ENCODE measurements at regions not wholly inside any gene's neighbourhood (a gene's known extent, or its start where the extent isn't known, plus 50 kb on each side); places are given as distances from the start of the nearest gene placed in this dataset.

DNA sequence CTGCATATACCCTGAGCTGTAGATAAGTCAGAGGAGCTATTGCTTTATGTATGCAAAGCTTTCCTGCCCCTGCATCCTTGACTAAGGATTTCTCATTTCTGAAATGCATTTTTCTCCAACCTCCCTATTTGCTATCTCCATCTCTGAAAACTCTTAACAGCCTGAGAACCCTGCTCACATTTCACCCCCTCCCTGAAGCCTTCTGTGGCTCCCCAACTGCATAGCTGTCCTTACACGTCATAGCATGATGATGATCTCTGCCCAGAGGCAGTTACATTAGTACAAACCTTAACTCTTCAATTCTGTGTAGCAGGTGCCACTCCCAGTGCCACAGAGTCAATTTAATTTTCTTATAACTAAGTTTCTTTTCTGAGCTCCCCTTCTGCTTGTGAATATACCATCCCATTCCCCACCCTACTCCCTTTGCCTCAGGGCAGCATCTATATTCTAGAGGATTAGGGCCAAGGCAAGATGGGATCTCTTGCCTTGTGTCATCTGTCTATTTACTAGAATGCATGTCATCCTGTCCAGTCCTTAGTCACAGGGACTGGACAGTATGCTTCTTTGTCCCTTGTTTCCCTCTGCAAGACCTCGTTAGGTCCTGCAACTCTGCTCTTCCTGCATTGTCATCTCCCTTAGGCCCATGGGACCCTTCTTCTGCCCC lies 149.7 kb upstream of the SPRY4 start:
- no peak for DNase-seq
- no peaks in the 10 kb centered on the region for H3K36me3 ChIP-seq (ENCODE audit: low read depth)
- TF ChIP-seq, protein P1, sequence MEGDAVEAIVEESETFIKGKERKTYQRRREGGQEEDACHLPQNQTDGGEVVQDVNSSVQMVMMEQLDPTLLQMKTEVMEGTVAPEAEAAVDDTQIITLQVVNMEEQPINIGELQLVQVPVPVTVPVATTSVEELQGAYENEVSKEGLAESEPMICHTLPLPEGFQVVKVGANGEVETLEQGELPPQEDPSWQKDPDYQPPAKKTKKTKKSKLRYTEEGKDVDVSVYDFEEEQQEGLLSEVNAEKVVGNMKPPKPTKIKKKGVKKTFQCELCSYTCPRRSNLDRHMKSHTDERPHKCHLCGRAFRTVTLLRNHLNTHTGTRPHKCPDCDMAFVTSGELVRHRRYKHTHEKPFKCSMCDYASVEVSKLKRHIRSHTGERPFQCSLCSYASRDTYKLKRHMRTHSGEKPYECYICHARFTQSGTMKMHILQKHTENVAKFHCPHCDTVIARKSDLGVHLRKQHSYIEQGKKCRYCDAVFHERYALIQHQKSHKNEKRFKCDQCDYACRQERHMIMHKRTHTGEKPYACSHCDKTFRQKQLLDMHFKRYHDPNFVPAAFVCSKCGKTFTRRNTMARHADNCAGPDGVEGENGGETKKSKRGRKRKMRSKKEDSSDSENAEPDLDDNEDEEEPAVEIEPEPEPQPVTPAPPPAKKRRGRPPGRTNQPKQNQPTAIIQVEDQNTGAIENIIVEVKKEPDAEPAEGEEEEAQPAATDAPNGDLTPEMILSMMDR (conservative IDR thresholded peaks at IDR 0.05) = no peak
- no peak for TF ChIP-seq EZH2 (IDR thresholded peaks at IDR 0.05; ENCODE audit: low read depth)
- CTCF ChIA-PET = no interaction called here
- H3K9me2 ChIP-seq (ENCODE audit: insufficient read depth) = no peaks in the 10 kb centered on the region
- no peak overlapping the region for H2AFZ ChIP-seq
- peaks cover 9% of the 10 kb centered on the region for H3K9me3 ChIP-seq (ENCODE audit: insufficient read depth, low read depth)
- H3K4me1 ChIP-seq (replicated peaks; ENCODE audit: insufficient read depth) = peaks cover 63% of the 10 kb centered on the region
- H3K27me3 ChIP-seq (ENCODE audit: insufficient read depth, low read depth) = no peaks in the 10 kb centered on the region
- no peaks in the 10 kb centered on the region for H3K79me2 ChIP-seq (ENCODE audit: low read depth)
- H3K27ac ChIP-seq = peak overlapping the region; percentile 99
- H3K4me2 ChIP-seq = peak overlapping the region; percentile 53
- no peaks in the 10 kb centered on the region; the same call in 1 of the 2 replicates for H4K20me1 ChIP-seq (ENCODE audit: insufficient read depth)
- POLR2A ChIA-PET (ENCODE audit: unreplicated experiment) = interaction anchor here (0.6 kb wide), 1 partner anchor 111 kb away, joined by 16 read pairs; no protein-coding TSS in a partner anchor
- H3K4me3 ChIP-seq = no peak overlapping the region
- H3F3A ChIP-seq (ENCODE audit: insufficient read depth, low read depth) = peaks cover 50% of the 10 kb centered on the region
- no TSS peak for BruUV-seq (replicated peaks)
- intact Hi-C loops (cut with micrococcal nuclease; ENCODE audit: unreplicated experiment) = loop anchor here (2.0 kb wide), 1 partner anchor 32 kb away; no protein-coding TSS in a partner anchor

DNA sequence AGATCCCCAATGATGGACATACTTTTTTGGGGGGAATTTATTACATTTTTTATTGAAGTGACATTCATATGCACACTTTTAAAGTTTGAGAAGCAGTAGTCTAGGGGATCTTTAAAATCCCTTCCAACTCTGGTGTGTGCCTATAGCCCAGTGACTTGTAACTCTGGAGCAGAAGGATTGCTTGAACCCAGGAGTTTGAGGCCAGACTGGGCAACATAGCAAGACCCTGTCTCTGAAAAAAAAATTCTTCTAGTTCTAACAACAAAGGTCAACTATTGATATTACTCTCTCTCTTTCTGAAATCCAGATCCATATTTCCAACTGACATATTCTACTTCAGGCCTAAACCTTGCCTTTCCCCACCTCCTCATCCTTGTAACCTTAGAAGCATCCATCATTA lies 148.2 kb upstream of the SPRY4 start:
- TF ChIP-seq, protein P1 (conservative IDR thresholded peaks at IDR 0.05) = no peak
- TF ChIP-seq EZH2 (IDR thresholded peaks at IDR 0.05; ENCODE audit: low read depth) = no peak
- no peaks in the 10 kb centered on the region for H3K9me3 ChIP-seq (ENCODE audit: insufficient read depth, low read depth)
- no peak overlapping the region for H2AFZ ChIP-seq
- H3K4me1 ChIP-seq (replicated peaks; ENCODE audit: insufficient read depth) = peaks cover 63% of the 10 kb centered on the region
- H4K20me1 ChIP-seq (ENCODE audit: insufficient read depth) = no peaks in the 10 kb centered on the region; the same call in 1 of the 2 replicates
- peak overlapping the region; percentile 57 for H3K4me2 ChIP-seq
- H3K79me2 ChIP-seq (ENCODE audit: low read depth) = no peaks in the 10 kb centered on the region
- ChIA-PET POLR2A (ENCODE audit: unreplicated experiment) (no interaction called here), CTCF (no interaction called here)
- no peaks in the 10 kb centered on the region for H3K9me2 ChIP-seq (ENCODE audit: insufficient read depth)
- H3K36me3 ChIP-seq (ENCODE audit: low read depth) = no peaks in the 10 kb centered on the region
- H3K4me3 ChIP-seq = no peak overlapping the region
- peaks cover 50% of the 10 kb centered on the region for H3F3A ChIP-seq (ENCODE audit: insufficient read depth, low read depth)
- DNase-seq = no peak
- no TSS peak for BruUV-seq (replicated peaks)
- intact Hi-C loops (cut with micrococcal nuclease; ENCODE audit: unreplicated experiment) = no loop called here
- no peaks in the 10 kb centered on the region for H3K27me3 ChIP-seq (ENCODE audit: insufficient read depth, low read depth)
- H3K27ac ChIP-seq = peak overlapping the region; percentile 99

DNA sequence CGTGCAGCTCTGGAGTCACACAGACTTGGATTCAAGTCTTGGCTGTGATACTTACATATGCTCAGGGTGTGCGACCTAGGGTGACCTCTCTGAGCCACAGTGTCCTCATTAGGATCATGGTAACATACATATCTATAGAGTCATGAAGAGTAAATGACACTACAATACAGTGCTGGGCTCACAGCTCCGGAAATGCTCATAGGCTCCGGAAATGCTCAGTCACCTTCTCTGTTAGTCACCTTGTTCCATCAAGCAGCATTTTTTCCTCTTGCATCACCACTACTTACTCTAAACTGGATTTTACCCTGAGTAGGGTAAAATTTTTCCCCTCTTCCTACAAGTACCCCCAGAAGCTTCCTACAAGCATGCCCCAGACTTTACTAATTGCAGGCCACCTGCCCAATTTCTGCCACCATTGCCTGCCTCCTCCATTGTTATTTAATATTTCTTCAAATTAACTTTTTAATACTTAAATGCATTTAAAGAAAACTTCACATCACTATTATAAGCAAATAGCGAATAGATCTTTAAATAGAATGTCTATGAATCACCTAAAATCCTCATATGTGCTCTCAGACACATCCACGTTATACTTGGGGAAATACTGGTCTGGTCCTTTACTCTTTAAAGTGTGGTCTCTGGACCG lies 147.6 kb upstream of the SPRY4 start:
- DNase-seq = peak; percentile 57 to 97
- no peaks in the 10 kb centered on the region for H3K36me3 ChIP-seq (ENCODE audit: low read depth)
- ChIA-PET CTCF (interaction anchor here (0.7 kb wide), 1 partner anchor 169 kb away, joined by 3 read pairs; no protein-coding TSS in a partner anchor), POLR2A (ENCODE audit: unreplicated experiment) (interaction anchor here (0.5 kb wide), 2 partner anchors 55 to 105 kb away, joined by 3 read pairs; no protein-coding TSS in a partner anchor)
- BruUV-seq (replicated peaks) = no TSS peak
- peaks cover 63% of the 10 kb centered on the region for H3K4me1 ChIP-seq (replicated peaks; ENCODE audit: insufficient read depth)
- H3K4me2 ChIP-seq = peak overlapping the region; percentile 57
- no peaks in the 10 kb centered on the region for H3K9me3 ChIP-seq (ENCODE audit: insufficient read depth, low read depth)
- no peaks in the 10 kb centered on the region for H3K27me3 ChIP-seq (ENCODE audit: insufficient read depth, low read depth)
- no peak overlapping the region for H3K4me3 ChIP-seq
- H3K27ac ChIP-seq = peak overlapping the region; percentile 99
- no peak for TF ChIP-seq EZH2 (IDR thresholded peaks at IDR 0.05; ENCODE audit: low read depth)
- TF ChIP-seq, protein P1 (conservative IDR thresholded peaks at IDR 0.05) = no peak
- no peaks in the 10 kb centered on the region for H3K79me2 ChIP-seq (ENCODE audit: low read depth)
- H4K20me1 ChIP-seq (ENCODE audit: insufficient read depth) = no peaks in the 10 kb centered on the region; the same call in 1 of the 2 replicates
- H3F3A ChIP-seq (ENCODE audit: insufficient read depth, low read depth) = peaks cover 50% of the 10 kb centered on the region
- H3K9me2 ChIP-seq (ENCODE audit: insufficient read depth) = no peaks in the 10 kb centered on the region
- intact Hi-C loops (cut with micrococcal nuclease; ENCODE audit: unreplicated experiment) = loop anchor here (1.0 kb wide), 1 partner anchor 69 kb away; no protein-coding TSS in a partner anchor
- H2AFZ ChIP-seq = no peak overlapping the region

Measured in PC-9 (cell line).